DMS114 treated with DMSO at 0.1 percent for 48 hours (cell line): ENCODE measurements at regions not wholly inside any gene's neighbourhood (a gene's known extent, or its start where the extent isn't known, plus 50 kb on each side); places are given as distances from the start of the nearest gene placed in this dataset.
A peak's percentile ranks its signal among the peaks of the same experiment; 100 is the strongest.

ENCODE experiments used
- DNase-seq: peaks from one replicate; lab custom pipeline; 2025; ENCODE audit not compliant: unreplicated experiment; lab: John Stamatoyannopoulos, UW

DNA sequence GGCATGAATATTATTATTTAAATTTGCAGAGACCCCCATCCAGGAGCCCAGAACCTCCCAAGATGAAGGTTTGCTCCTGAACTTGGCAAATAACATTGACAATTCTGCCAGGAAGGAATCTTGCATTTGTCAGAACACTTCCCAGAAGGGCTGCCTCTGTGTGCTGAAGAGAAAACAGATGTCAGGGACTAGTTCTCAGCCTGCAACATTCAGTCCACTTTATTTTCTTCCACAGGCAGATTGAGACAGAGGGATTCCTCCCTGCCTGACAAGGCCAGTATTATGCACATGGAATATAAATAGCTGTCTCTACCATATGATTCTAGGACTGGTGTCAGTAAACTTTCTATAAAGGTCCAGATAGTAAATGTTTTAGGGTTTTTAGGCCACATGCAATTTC is 171.5 kb upstream of the SIX2 start:
- no peak for DNase-seq

DNA sequence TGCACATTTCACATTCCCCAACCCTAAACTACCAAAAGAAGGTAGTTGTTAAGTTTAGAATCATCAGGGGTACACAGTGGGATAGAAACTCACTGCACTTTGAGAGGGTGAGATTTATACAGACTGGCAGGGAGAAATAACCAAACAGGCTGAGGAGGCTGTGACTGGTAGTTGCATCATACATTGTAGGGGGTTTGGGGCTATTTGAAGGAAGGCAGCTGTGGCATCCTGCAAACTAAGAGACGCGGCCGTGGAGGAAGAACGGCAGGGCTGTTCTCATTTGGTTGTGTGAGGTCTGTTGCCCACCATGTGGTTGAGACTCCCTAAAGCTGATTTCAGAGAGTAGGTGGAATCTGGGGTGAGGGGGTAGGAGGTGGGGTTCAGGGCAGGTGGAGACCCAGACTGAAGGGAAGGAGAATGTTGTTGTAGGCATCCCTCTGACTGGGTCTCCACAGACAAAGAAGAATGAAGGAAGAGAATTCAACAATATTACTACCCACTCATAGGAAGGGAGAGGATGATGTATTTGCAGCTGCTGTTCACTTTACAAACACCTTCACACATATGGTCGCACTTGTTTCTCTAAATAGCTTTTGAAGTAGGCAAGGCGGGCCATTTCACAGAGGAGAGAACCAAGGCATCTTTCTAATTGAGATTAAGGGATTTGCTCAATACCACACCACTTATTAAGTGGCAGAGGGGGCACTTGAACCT is 170.9 kb upstream of the SIX2 start:
- DNase-seq = no peak

DNA sequence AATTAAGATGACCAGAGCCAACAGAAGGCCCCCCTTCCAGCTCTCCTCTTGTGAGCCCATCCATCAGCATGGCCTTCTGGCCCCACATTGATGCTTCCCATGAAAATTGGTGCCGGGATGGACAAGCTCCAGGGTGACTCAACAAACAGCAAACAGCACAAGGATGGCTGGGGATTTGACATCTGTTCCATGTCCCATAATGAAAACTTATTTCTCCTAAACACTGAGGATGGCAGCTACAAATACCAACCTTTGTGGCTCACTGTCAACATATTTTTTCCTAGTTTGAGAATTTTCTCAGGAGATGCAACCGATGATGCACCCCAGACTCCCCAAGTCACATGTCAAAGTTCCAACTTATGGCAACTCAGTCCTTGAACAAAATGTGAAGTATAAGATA is 169.6 kb upstream of the SIX2 start:
- no peak for DNase-seq

DNA sequence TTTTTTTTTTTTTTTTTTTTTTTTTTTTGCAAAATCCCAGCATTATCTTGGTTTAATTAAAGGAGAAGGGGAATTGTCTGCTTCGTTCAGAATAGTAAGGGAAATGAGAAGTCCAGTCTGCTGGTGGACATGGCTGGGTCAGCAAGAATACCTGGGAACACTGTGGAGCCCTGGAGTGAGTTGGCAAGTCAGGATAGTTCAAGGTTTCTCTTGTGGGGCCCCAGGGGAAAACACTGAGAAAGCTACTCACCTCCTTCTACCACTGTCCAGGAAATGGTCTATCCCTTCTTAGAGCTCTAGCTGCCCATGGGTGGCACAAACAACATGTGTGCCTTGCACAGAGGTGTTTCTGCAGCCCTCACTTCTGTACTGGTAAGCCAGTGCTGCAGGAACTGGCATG is 169.1 kb upstream of the SIX2 start:
- no peak for DNase-seq

DNA sequence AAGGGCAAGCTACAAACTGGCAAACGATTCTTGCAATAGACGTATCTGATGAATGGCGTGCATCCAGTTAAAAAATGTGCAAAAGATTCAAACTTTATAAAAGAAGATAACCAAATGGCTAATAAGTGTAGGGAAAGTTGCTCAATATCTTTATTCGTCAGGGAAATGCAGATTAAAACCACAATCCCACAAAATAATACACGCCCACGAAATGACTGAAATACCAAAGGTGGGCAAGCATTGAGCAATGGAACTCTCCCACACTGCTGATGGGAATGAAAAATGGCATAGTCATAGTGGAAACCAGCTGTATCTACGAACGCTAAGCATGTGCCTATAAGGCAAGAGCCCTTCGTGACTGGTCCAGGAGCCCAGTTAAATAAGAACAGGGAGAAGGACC is 168.6 kb upstream of the SIX2 start:
- no peak for DNase-seq

DNA sequence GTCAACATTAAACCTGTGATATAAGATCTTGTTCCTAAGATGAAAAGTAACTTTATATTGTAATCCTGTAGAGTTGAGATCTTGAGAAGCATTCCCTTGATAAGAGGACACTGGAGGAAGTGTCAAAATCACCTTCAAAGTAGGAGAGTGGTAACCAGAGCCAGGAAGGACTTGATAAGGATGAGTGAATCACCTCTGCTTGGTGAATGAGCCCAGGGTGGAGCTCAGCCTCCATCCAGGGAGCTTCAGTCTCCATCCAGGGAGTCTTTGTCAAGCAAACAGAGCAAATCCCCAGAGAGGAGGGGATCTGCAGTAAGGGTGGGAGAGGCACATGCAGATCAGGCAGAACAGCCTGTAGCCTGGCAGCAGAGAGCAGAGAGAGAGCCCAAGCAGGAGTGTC is 167.1 kb upstream of the SIX2 start:
- no peak for DNase-seq

DNA sequence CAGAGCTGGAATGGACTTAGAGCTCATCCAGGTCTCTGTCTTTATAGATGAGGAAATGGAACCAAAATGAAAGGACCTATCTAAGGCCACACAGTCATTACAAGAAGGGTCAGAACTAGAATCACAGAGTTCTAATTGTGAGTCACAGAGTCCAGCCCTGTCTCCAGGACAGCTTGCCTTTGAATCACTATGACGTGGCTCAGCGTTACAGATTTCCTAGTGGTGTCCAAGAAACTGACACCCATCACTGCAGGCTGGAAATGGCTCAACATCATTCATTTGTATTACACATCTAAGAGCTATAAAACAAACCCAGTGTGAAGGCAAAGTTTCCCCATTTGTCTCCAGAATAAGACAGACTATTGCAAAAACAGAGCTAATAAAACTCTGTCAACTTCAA is 164.3 kb upstream of the SIX2 start:
- no peak for DNase-seq

DNA sequence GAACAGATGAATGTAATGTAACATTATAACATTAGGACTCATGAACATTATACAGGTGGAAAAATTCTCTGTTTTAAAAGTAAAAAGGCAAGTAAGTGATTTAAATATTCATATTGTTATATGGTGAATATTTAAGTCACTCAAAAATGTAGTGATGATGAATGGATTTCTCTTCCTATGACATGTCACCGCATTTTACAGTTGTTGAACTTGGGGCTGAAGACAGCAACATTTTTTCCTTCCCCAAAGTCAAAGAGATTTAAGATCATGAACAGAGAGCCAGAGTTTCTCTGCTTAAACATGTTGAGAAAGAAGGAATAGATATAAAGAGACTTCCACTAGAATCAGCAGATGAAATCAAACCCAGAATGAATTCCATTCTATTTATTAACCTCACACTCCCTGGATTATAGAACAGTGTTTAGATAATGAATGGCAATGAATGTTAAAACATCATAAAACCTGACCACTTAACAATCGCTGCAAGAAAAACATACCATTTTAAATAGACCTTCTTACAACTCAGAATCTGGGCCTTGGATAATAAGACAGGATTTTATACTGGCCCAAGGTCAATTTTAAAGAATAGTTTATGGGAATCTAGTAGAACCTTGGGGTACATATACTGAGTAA is 163.6 kb upstream of the SIX2 start:
- DNase-seq = no peak

DNA sequence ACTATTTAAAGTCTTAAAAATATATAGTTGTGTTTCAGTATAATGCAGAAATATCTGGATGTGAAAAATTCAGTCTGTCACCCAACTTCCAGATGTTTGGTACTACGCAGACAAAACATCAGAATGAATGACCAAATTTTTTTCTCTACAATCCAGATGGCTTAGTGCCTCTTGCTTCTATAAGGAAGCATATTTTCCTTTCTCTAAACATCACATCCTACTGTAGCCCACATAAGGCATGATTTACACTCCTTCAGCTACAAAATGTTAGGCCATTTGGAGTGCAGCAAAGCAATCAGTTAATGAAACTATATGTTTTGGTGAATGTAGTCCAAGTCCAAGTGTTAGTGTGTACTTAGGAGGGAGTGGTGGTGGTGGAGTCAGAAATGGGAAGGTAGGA is 162.9 kb upstream of the SIX2 start:
- DNase-seq = no peak

DNA sequence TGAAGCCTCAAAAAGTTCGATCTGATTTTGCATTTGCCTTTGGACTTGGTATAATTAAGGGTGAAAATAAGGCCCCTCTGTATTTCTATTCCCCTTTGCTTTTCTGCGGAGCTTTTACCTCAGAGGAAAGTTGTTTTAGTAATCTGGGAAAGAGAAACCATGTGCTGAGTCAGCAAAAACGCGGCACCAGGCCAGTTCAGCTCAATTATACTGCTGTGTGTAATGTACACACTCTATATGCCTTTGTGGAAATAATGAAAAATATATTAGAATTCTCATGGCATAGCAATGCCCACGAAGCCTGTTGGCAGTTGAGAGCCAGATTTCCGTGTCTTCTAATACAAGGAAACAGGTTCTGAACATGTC is 161.9 kb upstream of the SIX2 start:
- DNase-seq = no peak

DNA sequence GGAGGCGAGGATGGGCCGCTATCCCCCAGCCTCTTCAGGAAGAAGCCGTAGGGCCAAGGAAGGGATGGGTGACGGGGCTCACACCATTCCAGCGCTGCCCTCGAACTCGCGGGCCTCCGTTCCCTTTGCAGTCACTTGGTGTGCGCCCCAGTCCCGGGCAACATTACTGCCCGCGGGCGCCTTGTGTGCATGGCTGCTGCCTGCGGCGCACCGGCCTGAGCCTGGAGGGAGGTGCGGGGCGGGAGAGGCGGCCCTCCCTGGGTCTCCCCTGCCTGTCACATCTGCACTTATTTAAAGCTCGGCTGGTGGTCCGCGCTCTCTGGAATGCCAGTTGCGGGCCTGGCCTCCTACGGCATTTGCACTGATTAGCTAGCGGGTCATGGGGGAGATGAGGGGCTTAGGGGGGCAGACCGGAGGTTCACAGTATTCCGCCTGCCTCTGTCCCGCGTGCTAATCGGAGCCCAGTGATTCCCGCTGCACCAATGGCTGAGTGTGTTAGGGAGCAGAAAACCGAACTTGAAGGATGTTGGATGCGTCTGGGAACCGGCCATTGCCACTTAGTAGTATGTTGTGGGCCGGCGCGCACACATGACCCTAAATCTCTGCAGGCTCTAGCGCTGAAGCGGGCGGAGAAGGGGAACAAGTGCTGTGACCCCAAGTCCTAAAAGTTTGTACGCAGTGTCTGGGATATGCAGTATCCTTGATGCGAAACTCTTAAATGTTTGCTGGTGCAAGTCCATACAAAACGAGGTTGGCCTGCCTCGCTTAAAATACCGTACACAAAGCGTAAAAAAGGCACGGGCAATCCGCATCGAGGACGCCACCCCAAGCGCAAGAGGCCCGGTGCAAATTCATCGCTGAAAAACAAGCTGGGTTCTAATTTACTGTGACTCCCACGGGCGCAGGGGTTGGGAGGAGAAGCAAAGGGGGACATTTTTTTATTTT is 161.2 kb upstream of the SIX2 start:
- DNase-seq = no peak

DNA sequence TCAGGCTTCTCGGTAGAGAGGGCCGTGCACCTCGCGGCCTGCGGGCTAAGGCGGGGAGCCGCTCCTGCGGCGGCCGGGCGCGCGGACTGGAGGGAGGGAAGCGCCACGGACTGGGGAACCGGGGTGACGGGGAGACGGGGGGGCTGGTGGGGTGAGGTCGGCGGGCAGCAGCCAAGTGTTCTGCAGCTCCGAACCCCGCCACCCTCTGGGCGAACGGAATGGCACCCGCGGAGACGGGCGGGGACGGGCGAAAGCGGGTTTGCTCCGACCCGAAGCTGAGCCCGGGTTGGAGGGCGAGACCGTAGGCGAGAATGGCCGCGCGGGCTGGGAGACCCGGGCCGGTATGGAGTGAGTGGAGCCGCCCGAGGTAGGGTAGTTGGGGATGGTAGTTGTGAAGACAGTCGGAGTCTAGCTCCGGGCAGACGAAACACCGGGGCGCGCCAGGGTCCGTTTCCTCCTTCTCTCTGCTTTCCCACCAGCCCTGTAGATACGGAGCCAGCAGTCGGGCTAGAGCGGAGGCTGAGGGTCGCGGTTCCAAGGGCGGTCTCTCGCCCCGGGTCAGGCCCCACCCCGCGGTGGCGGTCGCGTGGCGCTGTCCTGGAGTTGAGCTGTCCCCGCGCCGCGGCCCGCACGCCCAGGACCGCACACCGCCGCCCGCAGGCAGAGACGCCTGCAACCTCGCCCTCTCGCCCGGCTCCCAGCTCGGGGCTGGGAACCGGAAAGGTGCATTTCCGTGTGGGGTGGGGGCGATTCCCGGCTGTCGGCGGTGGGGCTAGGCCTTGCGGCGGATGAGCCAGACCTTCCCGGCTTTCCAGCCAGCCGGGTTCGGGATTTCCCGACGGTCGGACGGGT is 160.3 kb upstream of the SIX2 start:
- DNase-seq = no peak

DNA sequence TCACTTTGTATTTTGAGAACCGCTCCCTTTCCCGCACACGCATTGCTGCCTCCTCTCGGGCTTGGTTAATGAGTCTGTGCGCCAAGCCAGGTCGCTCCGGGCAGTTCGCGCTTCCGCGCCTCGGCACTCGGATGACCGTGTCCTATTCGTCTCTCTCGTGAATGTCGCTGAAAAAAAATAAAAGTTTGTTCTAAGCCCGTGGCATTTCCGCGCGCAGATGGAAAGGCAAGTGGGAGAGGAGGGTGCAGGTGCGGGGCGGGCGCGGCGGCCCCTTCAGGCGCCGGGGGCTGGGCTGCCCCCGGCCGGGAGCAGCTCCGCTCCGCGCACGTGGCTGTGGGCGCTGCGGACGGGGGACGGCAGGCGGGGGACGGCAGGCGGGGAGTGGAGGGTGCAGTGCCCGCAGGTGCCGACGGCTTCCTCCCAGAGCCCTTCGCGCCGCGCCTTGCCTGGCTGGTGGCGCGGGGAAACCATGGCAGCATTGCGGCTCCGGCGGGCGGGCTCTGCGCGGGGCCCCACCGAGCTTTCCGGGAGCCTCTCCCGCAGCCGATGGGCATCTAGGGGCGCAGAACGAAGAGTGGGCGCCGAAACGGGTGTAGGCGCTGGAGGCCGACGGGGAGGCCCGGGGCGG is 159.6 kb upstream of the SIX2 start:
- DNase-seq = peak; percentile 9

DNA sequence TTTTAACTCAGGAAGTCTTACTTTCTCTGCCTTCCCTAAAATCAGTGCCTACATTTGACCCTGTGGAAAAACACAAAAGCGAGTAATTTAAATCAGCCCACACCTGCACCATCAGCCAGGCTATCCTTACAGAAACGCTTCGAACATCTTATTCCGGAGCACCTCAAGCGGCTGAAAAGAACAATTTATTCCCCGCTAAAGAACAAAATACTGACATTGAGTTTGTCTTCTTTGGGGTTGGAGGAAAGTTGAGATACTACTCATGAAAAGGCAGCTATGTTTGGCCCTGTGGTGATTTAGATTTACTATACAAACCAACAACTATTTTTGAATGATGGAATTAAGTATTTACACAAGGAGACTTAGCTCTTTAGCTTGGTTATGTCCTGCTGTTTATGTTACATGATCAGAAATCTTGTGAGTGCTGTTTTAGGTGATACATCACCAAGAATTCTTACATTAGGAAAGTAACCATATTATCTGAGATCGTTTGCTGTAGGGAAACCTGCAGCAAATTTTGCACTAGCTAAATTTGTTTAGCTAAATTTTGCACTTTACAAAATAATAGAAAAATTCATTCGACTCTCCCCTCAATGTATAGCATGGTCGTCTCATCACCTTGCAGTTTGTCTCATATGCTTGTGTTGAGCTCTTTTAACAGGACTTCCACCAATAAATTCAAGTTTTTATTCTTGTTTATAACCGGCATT is 158.8 kb upstream of the SIX2 start:
- DNase-seq = peak; percentile 16

DNA sequence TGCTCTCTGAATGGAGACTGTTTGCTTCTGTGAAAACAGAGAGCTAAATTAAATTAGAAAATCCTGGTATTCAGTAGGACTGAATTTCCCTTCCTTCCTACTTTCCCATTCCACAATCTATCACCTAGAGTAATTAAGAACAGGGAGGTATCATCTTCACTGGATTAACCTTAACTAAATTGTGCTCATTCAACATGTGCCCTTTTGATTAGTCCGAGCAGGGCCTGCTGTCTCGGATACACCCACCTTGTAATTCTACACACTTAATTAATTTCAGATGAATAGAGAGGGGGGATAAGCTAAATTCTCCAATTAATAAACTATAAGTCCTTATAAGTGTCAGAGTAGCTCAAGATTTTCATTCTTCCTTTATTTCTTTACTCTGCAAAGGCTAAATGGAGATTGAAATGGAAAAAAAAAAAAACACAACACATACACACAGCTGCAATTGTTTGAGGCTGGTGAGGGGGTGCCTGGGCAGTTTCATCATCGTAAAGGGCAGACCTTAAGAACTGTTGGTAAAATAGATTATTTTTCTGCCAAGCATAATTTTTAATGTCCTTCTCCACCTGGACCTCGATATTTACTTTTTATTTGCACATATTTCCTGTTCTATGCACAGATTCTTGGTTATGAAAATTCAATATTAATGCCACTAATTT is 157.1 kb upstream of the SIX2 start:
- DNase-seq = no peak

DNA sequence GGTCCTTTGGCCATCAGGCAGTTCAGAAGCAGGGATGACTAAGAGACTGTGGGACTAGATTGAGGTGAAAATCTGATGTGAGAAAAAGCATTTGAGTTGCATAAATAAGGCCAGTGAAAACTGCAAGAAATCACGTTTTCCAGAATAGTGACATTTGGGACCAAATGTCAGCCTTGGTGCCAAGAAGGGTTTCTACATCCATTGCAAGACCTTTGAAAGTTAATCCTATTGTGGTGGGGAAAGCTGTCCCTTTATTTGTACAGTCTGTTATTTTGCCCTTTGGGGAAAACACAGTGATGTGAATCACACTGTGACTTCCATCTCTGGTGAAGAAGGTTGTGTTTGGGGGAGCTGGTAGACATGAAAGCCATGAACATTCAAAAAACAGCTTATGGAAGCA is 153.5 kb upstream of the SIX2 start:
- DNase-seq = no peak

DNA sequence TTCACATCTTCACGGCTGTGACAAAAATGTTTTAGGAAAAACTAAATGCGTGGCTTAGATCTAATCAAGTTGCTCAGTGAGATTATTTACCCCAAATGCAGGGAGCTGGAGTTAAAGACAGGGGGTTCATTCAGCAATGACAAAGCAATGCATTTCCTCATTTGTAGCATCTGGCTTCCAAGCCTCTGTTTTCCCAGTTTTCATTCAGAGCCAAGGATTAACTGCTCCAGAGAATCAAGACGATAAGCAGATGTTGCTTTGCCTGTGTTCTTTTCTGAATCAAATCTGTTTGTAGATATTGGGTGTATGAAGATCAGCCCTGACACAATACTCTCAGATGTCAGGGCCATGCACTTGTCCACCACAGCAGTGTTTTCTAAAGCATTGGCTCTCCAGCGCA is 147.4 kb upstream of the SIX2 start:
- DNase-seq = no peak

DNA sequence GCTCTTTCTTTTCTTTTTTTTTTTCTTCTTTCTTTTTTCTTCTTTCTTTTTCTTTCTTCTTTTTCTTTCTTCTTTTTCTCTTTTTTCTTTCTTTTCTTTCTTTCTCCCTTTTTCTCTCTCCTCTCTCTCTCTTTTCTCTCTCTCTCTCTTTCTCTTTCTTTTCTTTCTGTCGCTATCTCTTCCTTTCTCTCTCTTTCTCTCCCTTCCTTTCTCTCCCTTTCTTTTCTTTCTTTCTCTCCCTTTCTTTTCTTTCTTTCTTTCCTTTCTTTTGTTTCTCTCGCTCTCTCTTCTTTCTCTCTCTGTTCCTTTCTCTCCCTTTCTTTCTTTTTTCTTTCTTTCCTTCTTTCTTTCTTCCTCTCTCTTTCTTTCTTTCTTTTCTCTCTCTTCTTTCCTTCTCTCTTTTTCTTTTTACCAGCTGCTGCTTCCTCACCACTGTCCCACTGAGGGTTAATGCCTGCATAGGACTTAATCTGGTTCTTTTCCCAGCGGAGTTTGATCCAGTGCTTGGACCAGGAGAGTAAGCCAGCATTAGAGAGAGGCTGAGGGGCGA is 145.4 kb upstream of the SIX2 start:
- no peak for DNase-seq

DNA sequence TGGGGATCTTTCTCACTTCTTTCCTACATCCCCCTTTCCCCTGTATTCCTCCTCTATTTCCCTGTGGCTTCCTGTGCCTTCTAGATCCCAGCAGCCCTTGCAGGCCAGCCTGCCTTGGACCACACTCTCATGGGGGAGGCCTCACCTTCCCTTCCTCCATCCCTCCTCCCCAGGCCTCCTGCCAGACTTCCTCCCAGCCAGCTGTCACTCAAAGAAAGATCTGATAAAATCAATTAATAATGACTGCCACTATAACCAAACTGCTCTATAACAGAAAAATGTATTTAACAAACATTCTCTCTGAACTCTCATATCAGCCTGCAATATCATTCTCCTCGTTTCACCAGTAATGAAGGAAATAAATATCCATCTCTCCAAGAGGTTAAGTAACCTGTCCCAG is 144.9 kb upstream of the SIX2 start:
- no peak for DNase-seq
